CD4-positive, alpha-beta T cell treated with Interleukin-6 for 4 hours (primary cell): ENCODE measurements at regions not wholly inside any gene's neighbourhood (a gene's known extent, or its start where the extent isn't known, plus 50 kb on each side); places are given as distances from the start of the nearest gene placed in this dataset.
"Not testable (repeated sequence)": the region's sequence is repeated elsewhere in the genome, so short reads cannot be mapped to it uniquely, and the experiment has no call there.

Experiments used
- DNase-seq: peaks from one replicate; pipeline ENCODE4 v3.0.0-alpha.2; 2020; ENCODE audit warnings: mixed read lengths

DNA sequence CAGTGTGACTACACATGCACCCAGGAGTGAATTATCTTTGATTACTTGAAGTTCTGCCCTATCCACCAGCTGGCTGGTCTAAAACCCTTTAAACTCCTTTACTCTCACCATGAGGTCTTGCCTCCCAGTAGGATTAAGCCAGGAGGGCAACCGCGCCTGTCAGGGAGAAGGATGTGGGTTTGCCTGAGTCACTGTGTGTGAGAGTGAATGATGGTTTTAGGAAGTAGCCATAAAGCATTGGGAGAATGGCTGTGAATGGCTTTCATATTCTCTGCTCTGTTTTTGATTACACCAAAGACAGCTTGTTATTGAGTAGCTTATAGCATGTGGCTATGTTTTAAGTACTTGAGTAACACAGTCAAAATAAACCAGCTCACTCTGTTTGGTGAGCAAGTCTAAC is 637.7 kb upstream of the TBL1XR1 start:
- no peak for DNase-seq

GRCh38 chr3:177835917-177836316 is 638.6 kb upstream of the TBL1XR1 start:
- DNase-seq, result no peak

GRCh38 chr3:177836671-177837070 is 639.4 kb upstream of the TBL1XR1 start:
- DNase-seq, result no peak

DNA sequence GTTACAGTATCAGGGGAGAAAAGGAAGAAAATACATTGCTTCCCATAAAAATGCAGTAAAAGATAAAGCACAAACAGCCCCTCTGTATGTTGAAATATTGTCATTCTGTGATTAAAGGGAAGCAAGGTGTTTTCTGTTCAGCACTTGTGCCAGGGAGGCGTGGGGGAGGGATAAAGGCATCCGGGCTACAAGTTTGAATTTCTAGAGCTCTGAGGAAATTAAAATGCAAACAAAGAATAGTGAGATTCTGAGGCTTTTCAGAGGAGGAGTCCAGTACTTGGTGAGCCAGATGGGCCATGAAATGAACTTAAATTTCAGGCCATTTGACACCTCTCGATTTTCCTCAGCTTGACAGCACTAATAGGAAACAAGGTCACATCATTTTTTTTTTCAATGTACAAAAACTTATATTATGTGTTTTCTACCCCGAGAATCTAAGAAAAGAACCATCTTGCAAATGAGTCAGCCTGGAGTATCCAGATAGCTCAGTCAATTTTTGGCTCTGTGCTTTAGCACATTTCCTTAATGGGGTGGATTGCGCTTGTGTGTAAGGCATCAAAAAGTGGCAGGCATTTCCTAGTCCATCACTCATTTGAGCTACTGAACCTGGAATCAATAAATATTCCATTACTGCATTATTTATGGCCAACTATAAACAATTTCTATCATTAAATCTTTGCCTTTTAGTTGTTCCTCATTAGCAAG is 640.8 kb upstream of the TBL1XR1 start:
- DNase-seq, result no peak

DNA sequence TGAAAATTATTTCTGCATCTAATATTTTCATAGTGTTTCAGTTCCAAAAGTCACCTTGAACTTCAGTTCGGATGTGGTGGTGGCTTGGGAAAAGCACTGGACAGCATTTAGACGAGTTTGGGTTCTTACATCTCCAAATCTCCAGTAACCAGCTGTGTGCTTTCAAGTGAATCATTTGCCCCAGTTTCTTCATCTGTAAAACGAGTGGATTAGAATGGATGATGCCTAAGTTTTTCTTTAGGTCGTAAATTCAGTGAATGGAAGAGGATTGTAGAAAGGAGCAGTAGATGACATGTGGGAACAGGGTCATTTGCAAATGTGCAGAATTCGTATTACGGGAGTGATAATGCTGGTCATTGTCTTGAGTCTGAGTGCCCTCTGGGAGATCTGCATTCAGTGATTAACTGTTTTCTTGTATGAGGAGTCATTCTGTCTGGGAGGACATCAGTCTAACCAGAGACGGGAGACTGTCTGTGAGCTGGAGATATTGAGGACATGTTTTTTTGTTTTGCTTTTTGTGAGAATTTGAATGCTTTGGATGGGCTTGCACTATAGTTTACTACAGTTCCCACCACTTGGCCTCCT is 641.6 kb upstream of the TBL1XR1 start:
- no peak for DNase-seq

DNA sequence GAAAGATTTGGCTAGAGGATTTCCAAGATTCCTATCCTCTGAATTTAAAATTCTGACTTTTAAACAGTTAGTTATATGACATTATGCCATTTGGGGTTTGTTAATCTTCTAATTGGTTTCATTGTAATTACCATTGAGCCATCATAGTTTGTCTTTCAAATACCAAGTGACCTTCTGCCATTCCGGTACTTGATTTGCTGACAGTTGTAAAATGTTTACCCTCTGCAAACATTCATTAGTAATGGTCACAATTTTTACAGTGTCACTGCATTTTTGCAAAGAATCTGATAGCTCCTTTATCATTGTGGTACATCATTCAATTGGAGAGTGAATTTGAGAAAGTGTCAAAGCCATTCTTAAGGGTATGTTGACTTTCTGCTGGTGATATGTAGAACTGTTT is 645.0 kb upstream of the TBL1XR1 start:
- DNase-seq, result no peak

DNA sequence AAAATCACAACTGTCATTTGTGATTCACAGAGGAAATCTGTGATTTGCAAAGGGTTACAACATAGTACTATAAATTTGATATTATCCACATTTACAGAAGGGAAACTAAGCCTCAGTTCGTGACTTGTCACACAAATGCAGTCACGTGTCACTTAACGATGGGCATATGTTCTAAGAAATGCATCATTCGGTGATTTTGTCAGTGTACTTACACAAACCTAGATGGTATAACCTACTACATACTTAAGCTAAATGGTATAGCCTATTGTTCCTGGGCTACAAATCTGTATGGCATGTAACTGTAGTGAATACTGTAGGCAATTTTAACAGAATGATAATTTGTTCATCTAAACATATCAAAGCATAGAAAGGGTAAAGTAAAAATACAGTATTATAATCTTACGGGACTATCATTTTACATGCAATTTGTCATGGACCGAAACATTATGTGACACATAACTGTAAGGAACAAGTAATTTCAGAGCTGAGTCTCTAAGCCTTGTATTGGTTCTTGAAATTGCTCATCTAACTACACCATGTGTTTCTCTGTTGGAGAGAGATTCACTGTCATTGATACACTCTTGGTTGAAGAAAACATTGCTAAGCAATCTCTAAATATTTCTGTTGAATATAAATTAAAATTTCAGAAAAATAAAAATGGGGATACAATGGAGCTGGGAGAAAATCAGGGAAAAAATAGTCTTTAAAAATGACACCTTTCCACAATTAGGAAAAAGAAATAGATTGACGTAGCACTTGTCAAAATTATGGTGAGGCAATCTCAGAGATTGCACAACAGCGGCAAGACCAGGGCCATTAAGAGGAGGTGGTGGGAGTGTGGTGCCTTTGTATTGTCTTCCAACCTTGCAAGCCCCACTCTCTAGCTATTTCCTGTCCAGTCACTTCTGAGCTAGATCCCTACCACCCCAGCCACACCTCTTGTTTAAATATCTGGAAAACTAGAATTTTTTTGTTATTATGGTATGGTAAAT is 645.8 kb upstream of the TBL1XR1 start:
- DNase-seq, result no peak

GRCh38 chr3:177852001-177852807 is 654.9 kb upstream of the TBL1XR1 start:
- DNase-seq, result no peak

DNA sequence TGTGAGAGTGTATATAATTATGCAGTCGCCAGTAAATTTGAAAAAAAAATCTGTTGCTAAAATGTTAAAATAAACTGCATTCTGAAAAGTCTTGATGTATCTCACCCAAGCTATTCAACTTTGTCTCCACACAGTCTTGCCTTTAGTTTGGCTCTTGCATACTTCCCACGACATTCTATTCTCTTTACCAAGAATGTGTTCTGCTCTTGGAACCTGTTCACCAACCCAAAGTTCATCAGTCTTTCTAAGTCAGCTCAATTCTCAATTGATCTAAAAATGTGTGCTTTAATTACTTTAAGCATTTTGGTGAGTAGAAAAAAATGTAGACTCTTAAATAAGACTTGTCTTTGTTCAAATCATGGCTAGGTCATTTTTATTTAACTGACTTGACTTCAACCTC is 657.7 kb upstream of the TBL1XR1 start:
- no peak for DNase-seq

DNA sequence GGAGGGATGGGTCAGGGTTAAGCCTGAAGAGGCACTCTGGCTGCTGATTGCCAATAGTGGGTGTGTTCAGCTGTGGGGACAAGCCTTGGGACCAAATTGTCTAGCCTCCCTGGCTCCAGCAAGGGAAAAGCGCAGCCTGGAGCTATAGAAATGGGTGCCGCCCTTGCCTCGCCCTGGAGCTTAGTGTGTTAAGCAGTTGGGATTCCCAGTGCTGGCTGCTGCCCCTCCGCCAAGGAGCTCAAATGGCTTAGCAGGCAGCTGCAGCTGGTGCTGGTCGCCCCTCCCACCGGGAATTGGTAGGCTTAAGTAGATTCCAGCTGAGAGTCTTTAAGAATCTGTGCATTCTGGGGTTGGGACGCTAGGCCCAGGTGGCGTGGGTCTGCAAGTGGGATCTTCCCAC is 662.9 kb upstream of the TBL1XR1 start:
- no peak for DNase-seq

GRCh38 chr3:177862962-177863491 is 665.7 kb upstream of the TBL1XR1 start:
- no peak for DNase-seq

DNA sequence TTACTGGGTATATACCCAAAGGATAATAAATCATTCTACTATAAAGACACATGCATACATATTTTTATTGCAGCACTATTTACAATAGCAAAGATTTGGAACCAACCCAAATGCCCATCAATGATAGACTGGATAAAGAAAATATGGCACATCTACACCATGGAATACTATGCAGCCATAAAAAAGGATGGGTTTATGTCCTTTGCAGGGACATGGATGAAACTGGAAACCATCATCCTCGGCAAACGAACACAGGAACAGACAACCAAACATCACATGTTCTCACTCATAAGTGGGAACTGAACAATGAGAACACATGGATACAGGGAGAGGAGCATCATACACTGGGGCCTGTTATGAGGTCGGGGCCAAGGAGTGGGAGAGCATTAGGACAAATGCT is 665.0 kb upstream of the KCNMB2 start:
- DNase-seq, result not testable (repeated sequence)

GRCh38 chr3:177878192-177878591 is 658.0 kb upstream of the KCNMB2 start:
- DNase-seq, result no peak

DNA sequence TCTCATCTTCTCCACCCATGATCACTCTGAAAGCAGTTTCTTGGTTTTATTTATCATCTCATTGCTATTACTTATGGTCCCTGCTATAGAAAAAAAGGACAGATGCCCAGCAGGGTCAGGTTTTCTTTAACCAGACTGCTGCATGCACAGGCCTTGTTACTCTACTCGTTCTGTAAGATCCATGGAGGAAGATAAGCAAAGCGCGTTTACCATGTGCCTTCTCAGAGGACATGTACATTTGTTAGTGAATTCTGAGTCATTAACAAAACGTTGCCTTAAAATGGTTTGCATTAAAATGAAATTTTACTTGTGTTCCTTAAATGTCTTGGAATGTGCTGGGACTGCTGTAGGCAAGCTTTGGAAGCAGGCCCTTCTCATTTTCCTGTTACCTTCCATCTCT is 657.3 kb upstream of the KCNMB2 start:
- no peak for DNase-seq

- DNase-seq, result no peak
These were observed 654.9 kb upstream of the KCNMB2 start for GRCh38 chr3:177881351-177881750.

DNA sequence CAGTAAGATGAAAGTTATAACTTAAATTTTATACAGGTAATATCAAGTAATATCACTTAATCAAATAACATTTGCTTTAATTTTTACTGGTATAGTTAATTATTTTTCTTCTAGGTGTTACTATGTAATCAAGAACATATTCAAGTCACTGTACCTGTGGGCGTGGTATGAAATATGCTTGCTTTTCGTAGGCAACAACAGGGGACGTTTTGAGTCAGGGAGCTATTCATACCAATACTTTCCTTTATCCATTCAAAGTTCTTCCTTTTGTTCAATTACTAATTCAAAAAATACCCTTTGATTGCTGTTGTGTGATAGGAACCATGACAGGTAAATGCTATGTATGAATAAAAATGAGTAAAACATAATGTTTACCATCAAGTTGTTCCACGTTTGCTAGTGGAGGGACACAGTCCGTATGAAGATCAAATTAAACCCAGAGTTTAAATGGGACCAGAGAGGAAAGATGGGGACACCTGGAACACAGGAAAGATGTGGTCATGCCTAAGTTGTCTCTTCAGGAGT is 654.0 kb upstream of the KCNMB2 start:
- DNase-seq, result no peak

GRCh38 chr3:177883091-177883490 is 653.1 kb upstream of the KCNMB2 start:
- no peak for DNase-seq

- no peak for DNase-seq
These were observed 652.3 kb upstream of the KCNMB2 start for GRCh38 chr3:177883957-177884356.

DNA sequence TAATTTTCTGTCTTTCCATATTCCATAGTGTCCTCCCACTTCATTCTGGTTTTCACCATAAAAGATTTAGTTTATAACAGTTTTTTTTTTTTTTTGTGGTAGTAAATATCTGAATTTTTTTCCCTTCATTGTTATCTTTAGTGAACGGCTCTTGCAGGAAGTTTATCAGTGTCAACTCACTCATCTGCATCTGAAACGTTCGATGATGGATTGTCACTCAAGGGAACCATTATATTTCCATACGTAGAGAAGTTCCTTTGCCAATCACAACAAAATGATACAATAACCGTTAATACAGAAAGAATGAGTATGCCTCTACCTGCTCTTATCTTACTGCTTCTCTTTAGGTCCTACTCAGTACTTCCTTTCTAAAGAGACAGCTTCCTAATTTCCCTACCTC is 651.2 kb upstream of the KCNMB2 start:
- no peak for DNase-seq

- no peak for DNase-seq
These were observed 649.7 kb upstream of the KCNMB2 start for GRCh38 chr3:177886501-177886900.

DNA sequence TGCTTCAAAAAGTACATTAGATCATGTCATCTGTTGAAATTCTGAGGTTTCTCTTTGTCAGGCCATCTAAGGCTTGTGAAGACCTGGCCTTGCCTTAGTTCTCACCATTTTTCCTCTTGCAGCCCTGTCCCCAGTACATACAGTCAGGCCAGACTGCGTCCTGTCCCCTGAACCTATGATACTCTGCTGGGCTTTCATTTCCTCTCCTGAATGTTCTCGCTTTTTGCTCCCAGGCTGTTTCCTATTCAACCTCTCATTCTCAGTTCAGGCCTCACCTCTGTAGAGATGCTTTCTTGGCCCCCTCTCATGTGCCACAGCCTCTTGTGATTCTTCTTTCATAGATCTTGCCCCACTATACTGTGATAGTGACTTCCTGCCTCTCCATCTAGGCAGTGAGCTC is 648.8 kb upstream of the KCNMB2 start:
- no peak for DNase-seq

DNA sequence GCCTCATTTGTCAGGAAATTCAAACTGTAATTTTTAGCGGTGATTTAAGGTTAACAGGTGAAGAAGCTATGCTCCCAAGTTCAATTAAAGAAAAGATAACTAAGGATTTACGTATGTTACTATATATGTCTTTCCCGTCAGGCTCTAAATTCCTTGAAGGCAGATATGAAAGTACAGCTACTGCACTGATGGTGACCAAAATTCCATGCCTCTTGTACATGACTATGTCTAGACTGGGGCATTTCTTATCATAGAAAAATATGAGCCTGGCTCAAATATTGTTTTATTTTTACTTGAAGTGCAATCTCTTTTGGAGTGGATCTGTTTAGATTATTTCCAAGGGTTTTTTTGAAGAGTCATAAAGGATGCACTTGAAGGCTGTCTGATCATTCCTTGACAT is 647.1 kb upstream of the KCNMB2 start:
- no peak for DNase-seq
